B cell (primary cell): ENCODE measurements at regions not wholly inside any gene's neighbourhood (a gene's known extent, or its start where the extent isn't known, plus 50 kb on each side); places are given as distances from the start of the nearest gene placed in this dataset.

ENCODE experiments used
- CTCF ChIP-seq: fragments of 200-600 bp; IDR thresholded peaks from one replicate; pipeline ENCODE4 v1.8.0; 2022; ENCODE audit warnings: antibody characterized with exemption, mild to moderate bottlenecking
- EZH2 ChIP-seq: IDR thresholded peaks from 2 replicates; pipeline ENCODE4 v1.6.1; 2012; ENCODE audit warnings: borderline replicate concordance, low read depth, mild to moderate bottlenecking, moderate library complexity, low read length; ENCODE audit not compliant: insufficient read depth, poor library complexity, severe bottlenecking

GRCh38 chr11:104534278-104534677 is 364.0 kb downstream of the CASP12 start:
- TF ChIP-seq CTCF: no peak
- no peak for TF ChIP-seq EZH2
